ENCODE measurements at regions not wholly inside any gene's neighbourhood (a gene's known extent, or its start where the extent isn't known, plus 50 kb on each side); places are given as distances from the start of the nearest gene placed in this dataset.

DNA sequence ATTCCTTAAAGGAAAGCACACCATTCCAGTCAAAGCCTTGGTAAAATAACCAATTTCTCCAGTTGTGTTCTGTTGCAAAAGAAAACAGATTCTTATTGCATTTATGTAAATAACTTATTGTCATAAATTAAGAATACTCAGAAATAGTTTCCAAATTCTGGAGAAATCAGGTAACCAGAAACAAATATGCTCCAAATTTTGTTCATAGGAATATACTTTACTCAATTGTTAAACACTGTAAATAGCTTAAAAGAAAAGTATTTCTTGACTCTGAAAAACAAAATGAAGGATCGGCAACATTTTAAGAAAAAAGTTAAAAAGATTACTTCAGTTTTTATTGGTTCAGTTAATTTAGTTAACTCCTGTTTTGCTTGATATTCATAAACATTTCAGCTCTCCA, 67.1 kb upstream of the PIK3CG start:
- H3K79me1 ChIP-seq (ENCODE audit: low read depth in 1 of 2, low read length in 2 of 2) = no peaks in the 10 kb centered on the region
- no peak overlapping the region for H3K18ac ChIP-seq (ENCODE audit: low read depth, low read length)
- no CpG with 5 or more reads among the region's 1 CpG for WGBS, 2 experiments (ENCODE audit: extremely low coverage in 2 of 2, insufficient read length in 1 of 2)
- no peaks in the 10 kb centered on the region for H3K4me1 ChIP-seq (ENCODE audit: control insufficient read depth, insufficient read depth, low read length)
- TF ChIP-seq, protein P1, sequence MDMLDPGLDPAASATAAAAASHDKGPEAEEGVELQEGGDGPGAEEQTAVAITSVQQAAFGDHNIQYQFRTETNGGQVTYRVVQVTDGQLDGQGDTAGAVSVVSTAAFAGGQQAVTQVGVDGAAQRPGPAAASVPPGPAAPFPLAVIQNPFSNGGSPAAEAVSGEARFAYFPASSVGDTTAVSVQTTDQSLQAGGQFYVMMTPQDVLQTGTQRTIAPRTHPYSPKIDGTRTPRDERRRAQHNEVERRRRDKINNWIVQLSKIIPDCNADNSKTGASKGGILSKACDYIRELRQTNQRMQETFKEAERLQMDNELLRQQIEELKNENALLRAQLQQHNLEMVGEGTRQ (IDR thresholded peaks at IDR 0.05; ENCODE audit: low read depth, low read length) = no peak
- TF ChIP-seq RCOR1 (IDR thresholded peaks at IDR 0.05; ENCODE audit: insufficient replicate concordance, low read length) = no peak
- no peak for TF ChIP-seq SMC3 (IDR thresholded peaks at IDR 0.05; ENCODE audit: low read depth, low read length)
- TF ChIP-seq CEBPB (IDR thresholded peaks at IDR 0.05; ENCODE audit: low read depth, low read length) = no peak
- TF ChIP-seq CHD1 (IDR thresholded peaks at IDR 0.05; ENCODE audit: low read depth, low read length) = no peak
- TF ChIP-seq MXI1 (IDR thresholded peaks at IDR 0.05; ENCODE audit: borderline replicate concordance, low read depth, low read length) = no peak
- TF ChIP-seq FOS (IDR thresholded peaks at IDR 0.05; ENCODE audit: low read depth, low read length) = no peak
- TF ChIP-seq, protein P2, sequence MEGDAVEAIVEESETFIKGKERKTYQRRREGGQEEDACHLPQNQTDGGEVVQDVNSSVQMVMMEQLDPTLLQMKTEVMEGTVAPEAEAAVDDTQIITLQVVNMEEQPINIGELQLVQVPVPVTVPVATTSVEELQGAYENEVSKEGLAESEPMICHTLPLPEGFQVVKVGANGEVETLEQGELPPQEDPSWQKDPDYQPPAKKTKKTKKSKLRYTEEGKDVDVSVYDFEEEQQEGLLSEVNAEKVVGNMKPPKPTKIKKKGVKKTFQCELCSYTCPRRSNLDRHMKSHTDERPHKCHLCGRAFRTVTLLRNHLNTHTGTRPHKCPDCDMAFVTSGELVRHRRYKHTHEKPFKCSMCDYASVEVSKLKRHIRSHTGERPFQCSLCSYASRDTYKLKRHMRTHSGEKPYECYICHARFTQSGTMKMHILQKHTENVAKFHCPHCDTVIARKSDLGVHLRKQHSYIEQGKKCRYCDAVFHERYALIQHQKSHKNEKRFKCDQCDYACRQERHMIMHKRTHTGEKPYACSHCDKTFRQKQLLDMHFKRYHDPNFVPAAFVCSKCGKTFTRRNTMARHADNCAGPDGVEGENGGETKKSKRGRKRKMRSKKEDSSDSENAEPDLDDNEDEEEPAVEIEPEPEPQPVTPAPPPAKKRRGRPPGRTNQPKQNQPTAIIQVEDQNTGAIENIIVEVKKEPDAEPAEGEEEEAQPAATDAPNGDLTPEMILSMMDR (conservative IDR thresholded peaks at IDR 0.05; ENCODE audit: low read depth, low read length) = no peak
- no peak for TF ChIP-seq RAD21 (IDR thresholded peaks at IDR 0.05; ENCODE audit: low read length)
- no peak for TF ChIP-seq RFX5 (IDR thresholded peaks at IDR 0.05; ENCODE audit: low read depth, low read length)
- no peak for TF ChIP-seq MAZ (IDR thresholded peaks at IDR 0.05; ENCODE audit: borderline replicate concordance, low read depth, low read length)
- no peak for TF ChIP-seq POLR2A (IDR thresholded peaks at IDR 0.05; ENCODE audit: low read depth, low read length)
- TF ChIP-seq, protein P3, sequence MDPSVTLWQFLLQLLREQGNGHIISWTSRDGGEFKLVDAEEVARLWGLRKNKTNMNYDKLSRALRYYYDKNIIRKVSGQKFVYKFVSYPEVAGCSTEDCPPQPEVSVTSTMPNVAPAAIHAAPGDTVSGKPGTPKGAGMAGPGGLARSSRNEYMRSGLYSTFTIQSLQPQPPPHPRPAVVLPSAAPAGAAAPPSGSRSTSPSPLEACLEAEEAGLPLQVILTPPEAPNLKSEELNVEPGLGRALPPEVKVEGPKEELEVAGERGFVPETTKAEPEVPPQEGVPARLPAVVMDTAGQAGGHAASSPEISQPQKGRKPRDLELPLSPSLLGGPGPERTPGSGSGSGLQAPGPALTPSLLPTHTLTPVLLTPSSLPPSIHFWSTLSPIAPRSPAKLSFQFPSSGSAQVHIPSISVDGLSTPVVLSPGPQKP (IDR thresholded peaks at IDR 0.05; ENCODE audit: borderline replicate concordance, low read depth, low read length) = no peak
- no peak for TF ChIP-seq NFE2L2 (IDR thresholded peaks at IDR 0.05; ENCODE audit: low read depth, low read length)
- no peak for TF ChIP-seq BHLHE40 (IDR thresholded peaks at IDR 0.05; ENCODE audit: low read depth, low read length)
- TF ChIP-seq MAFK (IDR thresholded peaks at IDR 0.05; ENCODE audit: low read depth, low read length) = no peak
- H3K23ac ChIP-seq (ENCODE audit: low read depth, low read length) = no peak overlapping the region
- POLR2A ChIA-PET (ENCODE audit: unreplicated experiment) = no interaction called here
- no peak overlapping the region for H4K5ac ChIP-seq (ENCODE audit: low read depth, low read length)
- CTCF ChIA-PET = interaction anchor here (0.7 kb wide), 1 partner anchor 62 kb away, joined by 4 read pairs; no protein-coding TSS in a partner anchor
- no peaks in the 10 kb centered on the region for H3K27me3 ChIP-seq (ENCODE audit: control insufficient read depth, insufficient read depth, low read length)
- H3K4ac ChIP-seq (ENCODE audit: low read depth, low read length) = no peak overlapping the region
- no peak overlapping the region for H4K8ac ChIP-seq (ENCODE audit: low read depth in 2 of 2, low read length in 2 of 2)
- H2BK15ac ChIP-seq (ENCODE audit: low read depth, low read length) = no peak overlapping the region
- H3K14ac ChIP-seq (replicated peaks; ENCODE audit: low read depth, low read length) = no peak overlapping the region
- H3K9ac ChIP-seq (ENCODE audit: low read depth, low read length) = no peak overlapping the region
- dilution Hi-C loops (cut with HindIII; ENCODE audit: low sequenced_read_pairs, unreplicated experiment) (no loop called here), in situ Hi-C loops (cut with MboI; ENCODE audit: low sequenced_read_pairs) (no loop called here), intact Hi-C loops (cut with micrococcal nuclease) (no loop called here)
- no peaks in the 10 kb centered on the region for H3K36me3 ChIP-seq (ENCODE audit: control insufficient read depth, insufficient read depth, low read length)
- no peak overlapping the region for H2AFZ ChIP-seq (replicated peaks; ENCODE audit: low read length, poor library complexity)
- H3K56ac ChIP-seq (ENCODE audit: extremely low read depth, insufficient read depth, low read length) = no peak overlapping the region
- H2BK5ac ChIP-seq (ENCODE audit: low read depth, low read length, poor library complexity, severe bottlenecking) = no peak overlapping the region
- H3K4me3 ChIP-seq (ENCODE audit: insufficient read depth, low read depth, low read length) = no peak overlapping the region
- ATAC-seq (ENCODE audit: low read depth) = no peak
- H2AK9ac ChIP-seq (replicated peaks; ENCODE audit: low read depth, low read length, poor library complexity) = no peak overlapping the region
- no peak overlapping the region for H2BK20ac ChIP-seq (ENCODE audit: low read depth, low read length)
- H4K91ac ChIP-seq (ENCODE audit: insufficient read depth, low read depth, low read length) = no peak overlapping the region
- H4K20me1 ChIP-seq (ENCODE audit: insufficient read depth, low read length) = no peaks in the 10 kb centered on the region
- H2AK5ac ChIP-seq (ENCODE audit: low read depth, low read length) = no peak overlapping the region
- H3K9me3 ChIP-seq (ENCODE audit: control insufficient read depth, insufficient read depth, low read length) = no peaks in the 10 kb centered on the region
- peaks cover 3% of the 10 kb centered on the region; the same call in 1 of the 2 replicates for H3K9me1 ChIP-seq (ENCODE audit: insufficient read depth, low read length)
- no TSS peak for BruUV-seq (replicated peaks)
- no peak overlapping the region for H3K4me2 ChIP-seq (ENCODE audit: low read depth, low read length)
- H2BK120ac ChIP-seq (ENCODE audit: low read depth, low read length) = no peak overlapping the region
- no peak overlapping the region for H3K27ac ChIP-seq (ENCODE audit: insufficient read depth, low read length)
- DNase-seq = no peak
